22Rv1 (cell line): ENCODE measurements at regions not wholly inside any gene's neighbourhood (a gene's known extent, or its start where the extent isn't known, plus 50 kb on each side); places are given as distances from the start of the nearest gene placed in this dataset.

Experiments used
- H3K27ac ChIP-seq: fragments of 450-650 bp; 2 replicates; pipeline ENCODE4 v1.5.1; 2017
- ZFX ChIP-seq: fragments of 450-650 bp; IDR thresholded peaks from 2 replicates; pipeline ENCODE4 v1.6.1; 2017; ENCODE audit warnings: antibody characterized with exemption, borderline replicate concordance
- TF ChIP-seq, protein P1 (sequence below): fragments of 450-650 bp; IDR thresholded peaks from 2 replicates; pipeline ENCODE4 v1.5.1; 2017; ENCODE audit warnings: mild to moderate bottlenecking

DNA sequence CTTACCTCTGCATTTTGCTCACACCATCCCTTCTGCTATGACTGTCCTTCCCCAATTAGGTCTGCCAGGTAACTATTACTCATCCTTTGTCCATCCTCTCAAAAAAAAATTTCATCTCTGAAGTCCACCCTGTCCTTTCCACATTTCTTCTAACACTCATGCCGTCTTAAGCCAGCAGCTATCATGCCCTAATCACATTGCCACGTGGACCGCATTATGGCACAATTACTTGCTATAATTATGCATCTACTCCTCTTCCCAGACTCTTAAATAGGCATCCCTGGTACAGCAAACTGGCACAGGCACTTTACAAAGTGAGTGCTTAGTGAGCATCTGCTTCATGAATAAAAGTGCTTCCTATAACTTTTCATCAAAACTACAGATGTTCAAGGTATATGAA is 295.4 kb upstream of the ESRRG start:
- TF ChIP-seq, protein P1, sequence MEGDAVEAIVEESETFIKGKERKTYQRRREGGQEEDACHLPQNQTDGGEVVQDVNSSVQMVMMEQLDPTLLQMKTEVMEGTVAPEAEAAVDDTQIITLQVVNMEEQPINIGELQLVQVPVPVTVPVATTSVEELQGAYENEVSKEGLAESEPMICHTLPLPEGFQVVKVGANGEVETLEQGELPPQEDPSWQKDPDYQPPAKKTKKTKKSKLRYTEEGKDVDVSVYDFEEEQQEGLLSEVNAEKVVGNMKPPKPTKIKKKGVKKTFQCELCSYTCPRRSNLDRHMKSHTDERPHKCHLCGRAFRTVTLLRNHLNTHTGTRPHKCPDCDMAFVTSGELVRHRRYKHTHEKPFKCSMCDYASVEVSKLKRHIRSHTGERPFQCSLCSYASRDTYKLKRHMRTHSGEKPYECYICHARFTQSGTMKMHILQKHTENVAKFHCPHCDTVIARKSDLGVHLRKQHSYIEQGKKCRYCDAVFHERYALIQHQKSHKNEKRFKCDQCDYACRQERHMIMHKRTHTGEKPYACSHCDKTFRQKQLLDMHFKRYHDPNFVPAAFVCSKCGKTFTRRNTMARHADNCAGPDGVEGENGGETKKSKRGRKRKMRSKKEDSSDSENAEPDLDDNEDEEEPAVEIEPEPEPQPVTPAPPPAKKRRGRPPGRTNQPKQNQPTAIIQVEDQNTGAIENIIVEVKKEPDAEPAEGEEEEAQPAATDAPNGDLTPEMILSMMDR = no peak
- no peak for TF ChIP-seq ZFX
- H3K27ac ChIP-seq = no peak overlapping the region

DNA sequence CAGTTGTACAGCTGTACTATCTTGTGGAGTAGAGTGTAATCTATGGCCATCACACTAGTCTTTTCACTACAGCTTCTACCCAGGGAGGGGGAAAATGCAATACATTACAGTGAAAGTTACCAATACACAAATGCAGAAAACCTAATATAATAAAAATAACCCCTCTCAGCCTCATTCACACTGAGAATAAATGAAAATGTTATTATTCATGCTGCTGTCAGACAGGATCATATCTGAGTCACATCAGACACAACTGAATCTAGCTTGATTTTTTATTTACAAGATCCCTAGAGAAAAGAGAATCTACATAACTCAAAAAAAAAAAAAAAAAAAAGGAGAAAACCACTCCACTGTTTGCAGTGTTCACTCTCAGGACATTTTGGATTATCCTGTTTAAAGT is 293.9 kb upstream of the ESRRG start:
- H3K27ac ChIP-seq = no peak overlapping the region
- TF ChIP-seq, protein P1 = no peak
- no peak for TF ChIP-seq ZFX

DNA sequence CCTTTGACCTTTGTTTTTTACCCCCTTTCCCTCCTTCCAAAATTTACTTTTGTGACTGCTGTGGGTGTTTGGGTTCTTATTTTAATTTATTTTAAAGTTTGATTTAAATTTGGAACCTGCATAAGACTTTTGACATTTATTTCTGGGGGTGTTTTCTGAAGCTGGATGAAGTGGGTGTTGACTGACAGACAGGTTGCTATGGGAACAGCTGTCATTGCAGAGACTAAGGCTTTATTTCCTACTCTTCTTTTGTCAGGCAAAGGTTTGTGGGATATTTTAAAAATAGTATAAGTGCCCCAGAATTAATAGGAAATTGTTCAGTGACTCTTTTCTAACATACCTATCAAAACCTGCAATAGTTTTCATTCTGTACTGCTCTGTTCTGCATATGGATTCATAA is 290.8 kb upstream of the ESRRG start:
- H3K27ac ChIP-seq = no peak overlapping the region
- TF ChIP-seq, protein P1 = no peak
- no peak for TF ChIP-seq ZFX

DNA sequence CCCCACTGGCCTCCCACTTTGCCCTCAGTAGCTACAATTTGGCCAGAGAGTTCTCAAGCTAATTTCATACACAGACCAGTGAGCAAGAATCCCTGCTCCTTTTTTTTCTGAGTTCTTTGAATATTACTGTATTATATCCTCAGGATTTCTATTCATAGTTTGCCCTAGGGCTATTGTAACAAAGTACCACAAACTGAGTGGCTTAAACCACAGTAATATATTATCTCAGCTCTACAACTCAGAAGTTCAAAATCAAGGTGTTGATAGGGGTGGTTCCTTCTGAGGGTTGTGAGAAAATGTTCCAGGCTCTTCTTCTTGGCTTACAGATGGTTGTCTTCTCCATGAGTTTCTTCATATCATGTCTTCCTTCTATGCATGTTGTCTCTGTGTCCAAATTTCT is 289.4 kb upstream of the ESRRG start:
- TF ChIP-seq, protein P1 = no peak
- no peak for TF ChIP-seq ZFX
- no peak overlapping the region for H3K27ac ChIP-seq

DNA sequence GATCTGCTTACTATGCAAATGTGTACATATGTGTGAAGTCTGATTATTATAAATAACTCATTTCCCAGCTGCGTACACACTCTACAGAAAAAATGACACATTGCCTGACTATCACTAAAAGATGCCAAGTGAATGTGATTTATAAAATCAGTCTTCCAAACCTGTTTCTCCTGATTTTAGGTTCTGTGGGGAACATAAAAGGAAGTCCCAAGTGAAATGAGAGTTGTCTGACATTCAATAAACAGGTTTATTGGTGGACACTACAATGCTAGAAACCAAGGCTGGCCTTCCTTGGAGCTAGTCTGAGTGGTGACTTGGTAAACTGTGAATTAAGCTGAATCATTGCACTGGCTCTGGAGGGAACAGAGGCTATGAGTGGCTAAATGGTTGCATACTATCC is 287.9 kb upstream of the ESRRG start:
- no peak for TF ChIP-seq ZFX
- TF ChIP-seq, protein P1 = no peak
- H3K27ac ChIP-seq = no peak overlapping the region

DNA sequence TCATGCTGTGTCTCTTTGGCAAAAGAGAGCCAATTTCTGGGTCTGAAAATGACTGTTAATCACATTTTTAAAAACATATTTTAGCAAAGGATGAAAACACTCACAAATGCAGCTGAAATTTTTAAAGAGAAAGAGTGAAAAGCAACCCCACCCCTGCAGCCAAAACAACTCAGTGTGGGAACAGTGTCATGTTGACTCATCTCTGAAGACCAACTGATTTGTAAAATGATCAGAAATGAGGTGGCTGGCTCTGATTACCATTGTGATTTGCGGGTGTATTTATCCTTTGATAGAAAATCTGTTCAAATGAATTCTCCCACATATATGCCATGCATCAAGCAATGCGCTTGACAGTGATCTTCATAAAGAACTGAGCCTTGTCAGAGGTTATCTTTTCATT is 287.0 kb upstream of the ESRRG start:
- TF ChIP-seq ZFX = no peak
- TF ChIP-seq, protein P1 = no peak

DNA sequence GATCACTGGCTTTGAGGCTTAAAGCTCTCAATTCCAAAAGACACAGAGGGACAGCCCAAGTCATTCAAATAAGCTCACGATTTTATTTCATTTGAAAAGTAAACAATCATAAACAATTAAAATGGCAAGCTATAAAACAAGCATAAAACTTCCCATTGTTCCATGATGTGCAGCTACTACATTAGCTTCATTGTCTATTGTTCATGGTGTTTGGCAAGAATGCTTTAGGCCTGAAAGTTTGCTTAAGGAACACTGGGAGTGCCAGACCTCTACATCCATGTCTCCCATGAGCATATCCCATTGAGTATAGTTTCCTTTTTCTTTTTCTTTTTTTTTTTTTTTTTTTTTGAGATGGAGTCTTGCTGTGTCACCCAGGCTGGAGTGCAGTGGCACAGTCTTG is 286.1 kb upstream of the ESRRG start:
- TF ChIP-seq, protein P1 = no peak
- no peak for TF ChIP-seq ZFX
- H3K27ac ChIP-seq = peak overlapping the region; percentile 43

More for the DNA sequence above, 287.0 kb upstream of the ESRRG start:
- H3K27ac ChIP-seq = peak overlapping the region; percentile 43
